PC-9 (cell line): ENCODE measurements at regions not wholly inside any gene's neighbourhood (a gene's known extent, or its start where the extent isn't known, plus 50 kb on each side); places are given as distances from the start of the nearest gene placed in this dataset.

ENCODE experiments used
- BruUV-seq: library from RNA; stranded (reverse); fragments of 400-500 nt; replicated peaks from 2 replicates; lab custom pipeline; 2021; lab: Mats Ljungman, UMichigan
- CTCF ChIA-PET: fragments of 300-600 bp; sonication (Branson Sonifier 250); formaldehyde crosslinking; loops from one replicate; lab custom pipeline; 2022; ENCODE audit warnings: antibody characterized with exemption; lab: Charles Lee
- POLR2A ChIA-PET: fragments of 300-600 bp; sonication (Branson Sonifier 250); formaldehyde crosslinking; loops from one replicate; lab custom pipeline; 2022; ENCODE audit warnings: antibody characterized with exemption; ENCODE audit not compliant: unreplicated experiment; lab: Charles Lee
- DNase-seq, 2 experiments: peaks; one replicate each; pipeline versions ENCODE4 v3.0.0 to v3.0.0-alpha.2; 2015 to 2022; ENCODE audit warnings: mixed read lengths in 1 of 2
- H2AFZ ChIP-seq: fragments of 200-600 bp; sonication (generic); 2 replicates; pipeline ENCODE4 v1.8.1; 2017; ENCODE audit warnings: antibody characterized with exemption
- H3F3A ChIP-seq: fragments of 200-600 bp; sonication (generic); 2 replicates; pipeline ENCODE4 v1.8.1; 2017; ENCODE audit warnings: antibody characterized with exemption, mild to moderate bottlenecking, low read depth; ENCODE audit not compliant: insufficient read depth
- H3K27ac ChIP-seq: fragments of 200-600 bp; sonication (generic); 2 replicates; pipeline ENCODE4 v1.6.1; 2016; ENCODE audit warnings: mixed run types
- H3K27me3 ChIP-seq: fragments of 200-600 bp; sonication (generic); 2 replicates; pipeline ENCODE4 v1.6.1; 2016; ENCODE audit warnings: low read depth, mixed run types; ENCODE audit not compliant: insufficient read depth
- H3K36me3 ChIP-seq: fragments of 200-600 bp; sonication (generic); 2 replicates; pipeline ENCODE4 v1.6.1; 2016; ENCODE audit warnings: low read depth, mixed run types
- H3K4me1 ChIP-seq: fragments of 200-600 bp; sonication (generic); replicated peaks from 2 replicates; pipeline ENCODE4 v1.6.1; 2016; ENCODE audit warnings: mixed run types; ENCODE audit not compliant: insufficient read depth
- H3K4me2 ChIP-seq: fragments of 200-600 bp; sonication (generic); 2 replicates; pipeline ENCODE4 v1.6.1; 2017; ENCODE audit warnings: mixed run types
- H3K4me3 ChIP-seq: fragments of 200-600 bp; sonication (generic); 2 replicates; pipeline ENCODE4 v1.6.1; 2016; ENCODE audit warnings: mixed run types
- H3K79me2 ChIP-seq: fragments of 200-600 bp; sonication (generic); 2 replicates; pipeline ENCODE4 v1.6.1; 2017; ENCODE audit warnings: low read depth, mixed run types
- H3K9me2 ChIP-seq: fragments of 200-600 bp; sonication (generic); 2 replicates; pipeline ENCODE4 v1.8.1; 2017; ENCODE audit warnings: mild to moderate bottlenecking; ENCODE audit not compliant: insufficient read depth
- H3K9me3 ChIP-seq: fragments of 200-600 bp; sonication (generic); 2 replicates; pipeline ENCODE4 v1.8.1; 2016; ENCODE audit warnings: low read depth; ENCODE audit not compliant: insufficient read depth
- H4K20me1 ChIP-seq: fragments of 200-600 bp; sonication (generic); 2 replicates; pipeline ENCODE4 v1.8.1; 2017; ENCODE audit not compliant: insufficient read depth
- EZH2 ChIP-seq: fragments of 200-600 bp; sonication (generic); IDR thresholded peaks from 2 replicates; pipeline ENCODE4 v1.8.0; 2017; ENCODE audit warnings: antibody characterized with exemption, low read depth
- intact Hi-C: fragments of 100-400 bp; cut with micrococcal nuclease; formaldehyde crosslinking; loops from one replicate; pipeline ENCODE4 v1.10.0; 2022; ENCODE audit not compliant: unreplicated experiment
- TF ChIP-seq, protein P1 (sequence below): fragments of 200-600 bp; sonication (generic); conservative IDR thresholded peaks from 2 replicates; pipeline ENCODE4 v1.6.1; 2017; ENCODE audit warnings: mixed run types, antibody characterized with exemption, mild to moderate bottlenecking, moderate library complexity

GRCh38 chr5:119954106-119954505 lies 324.7 kb downstream of the FAM170A start:
- intact Hi-C loops: no loop called here
- ChIA-PET POLR2A (no interaction called here), CTCF (no interaction called here)
- H4K20me1 ChIP-seq: no peaks in the 10 kb centered on the region
- no peaks in the 10 kb centered on the region for H3K9me2 ChIP-seq
- DNase-seq: no peak
- no peak overlapping the region for H2AFZ ChIP-seq
- H3K4me3 ChIP-seq: no peak overlapping the region
- no peak for TF ChIP-seq EZH2
- TF ChIP-seq, protein P1, sequence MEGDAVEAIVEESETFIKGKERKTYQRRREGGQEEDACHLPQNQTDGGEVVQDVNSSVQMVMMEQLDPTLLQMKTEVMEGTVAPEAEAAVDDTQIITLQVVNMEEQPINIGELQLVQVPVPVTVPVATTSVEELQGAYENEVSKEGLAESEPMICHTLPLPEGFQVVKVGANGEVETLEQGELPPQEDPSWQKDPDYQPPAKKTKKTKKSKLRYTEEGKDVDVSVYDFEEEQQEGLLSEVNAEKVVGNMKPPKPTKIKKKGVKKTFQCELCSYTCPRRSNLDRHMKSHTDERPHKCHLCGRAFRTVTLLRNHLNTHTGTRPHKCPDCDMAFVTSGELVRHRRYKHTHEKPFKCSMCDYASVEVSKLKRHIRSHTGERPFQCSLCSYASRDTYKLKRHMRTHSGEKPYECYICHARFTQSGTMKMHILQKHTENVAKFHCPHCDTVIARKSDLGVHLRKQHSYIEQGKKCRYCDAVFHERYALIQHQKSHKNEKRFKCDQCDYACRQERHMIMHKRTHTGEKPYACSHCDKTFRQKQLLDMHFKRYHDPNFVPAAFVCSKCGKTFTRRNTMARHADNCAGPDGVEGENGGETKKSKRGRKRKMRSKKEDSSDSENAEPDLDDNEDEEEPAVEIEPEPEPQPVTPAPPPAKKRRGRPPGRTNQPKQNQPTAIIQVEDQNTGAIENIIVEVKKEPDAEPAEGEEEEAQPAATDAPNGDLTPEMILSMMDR: no peak
- no TSS peak for BruUV-seq
- no peak overlapping the region for H3K27ac ChIP-seq
- no peaks in the 10 kb centered on the region for H3K4me1 ChIP-seq
- H3F3A ChIP-seq: no peaks in the 10 kb centered on the region
- no peaks in the 10 kb centered on the region for H3K27me3 ChIP-seq
- no peaks in the 10 kb centered on the region for H3K79me2 ChIP-seq
- no peak overlapping the region for H3K4me2 ChIP-seq
- no peaks in the 10 kb centered on the region for H3K36me3 ChIP-seq
- H3K9me3 ChIP-seq: no peaks in the 10 kb centered on the region; the same call in 1 of the 2 replicates

DNA sequence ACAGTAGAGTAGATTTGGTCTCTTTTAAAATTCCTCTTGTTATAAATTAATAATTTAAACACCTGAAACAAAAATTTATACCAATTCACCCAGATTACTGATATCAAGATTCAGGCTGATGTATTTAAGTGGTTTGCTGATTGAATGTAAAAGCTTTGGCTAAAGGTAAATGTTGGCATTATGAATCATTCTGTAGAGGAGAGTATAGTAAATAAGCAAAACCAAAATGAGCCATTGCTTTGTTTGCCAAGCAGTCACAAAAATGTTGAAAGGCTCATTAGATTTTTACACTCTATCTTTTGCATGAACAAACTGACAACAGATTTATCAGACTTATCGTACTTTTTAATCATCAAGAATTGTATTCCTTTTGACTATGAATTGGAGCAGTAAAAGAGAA lies 332.6 kb downstream of the FAM170A start:
- no peaks in the 10 kb centered on the region for H3K36me3 ChIP-seq
- CTCF ChIA-PET: no interaction called here
- POLR2A ChIA-PET: no interaction called here
- no peaks in the 10 kb centered on the region for H3F3A ChIP-seq
- no peaks in the 10 kb centered on the region; the same call in 1 of the 2 replicates for H3K9me2 ChIP-seq
- no peaks in the 10 kb centered on the region for H3K79me2 ChIP-seq
- H3K27ac ChIP-seq: no peak overlapping the region
- intact Hi-C loops: no loop called here
- no peak overlapping the region for H3K4me2 ChIP-seq
- TF ChIP-seq, protein P1: no peak
- TF ChIP-seq EZH2: no peak
- no peaks in the 10 kb centered on the region for H3K9me3 ChIP-seq
- no peak for DNase-seq
- no peaks in the 10 kb centered on the region for H4K20me1 ChIP-seq
- no peak overlapping the region for H3K4me3 ChIP-seq
- no TSS peak for BruUV-seq
- H3K4me1 ChIP-seq: no peaks in the 10 kb centered on the region
- H2AFZ ChIP-seq: no peak overlapping the region
- H3K27me3 ChIP-seq: no peaks in the 10 kb centered on the region

DNA sequence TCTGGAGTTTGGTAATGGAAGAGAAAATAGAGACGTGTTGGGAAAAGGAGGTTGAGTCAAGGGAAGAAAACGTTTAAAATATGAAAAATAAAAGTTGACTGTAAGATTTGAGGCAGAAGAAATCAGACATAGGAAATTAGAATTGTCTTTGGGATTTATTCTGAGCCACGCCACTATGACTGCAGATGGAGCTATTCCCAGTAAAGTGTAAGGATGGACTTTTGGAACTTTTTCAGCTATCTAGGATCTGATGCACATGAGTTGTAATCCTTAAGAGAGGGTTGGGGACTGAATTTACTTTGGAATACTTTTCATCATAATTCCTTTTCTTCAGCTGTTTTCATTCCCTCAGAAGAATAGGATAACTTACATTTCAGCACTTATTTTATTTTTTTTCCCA lies 336.7 kb downstream of the FAM170A start:
- H3K9me2 ChIP-seq: no peaks in the 10 kb centered on the region
- no peaks in the 10 kb centered on the region for H3K27me3 ChIP-seq
- POLR2A ChIA-PET: no interaction called here
- no peaks in the 10 kb centered on the region for H3F3A ChIP-seq
- H3K4me1 ChIP-seq: no peaks in the 10 kb centered on the region
- H3K36me3 ChIP-seq: no peaks in the 10 kb centered on the region
- H3K27ac ChIP-seq: no peak overlapping the region
- H3K4me2 ChIP-seq: no peak overlapping the region
- H4K20me1 ChIP-seq: no peaks in the 10 kb centered on the region
- no peaks in the 10 kb centered on the region for H3K9me3 ChIP-seq
- no peak for DNase-seq
- no peak overlapping the region for H2AFZ ChIP-seq
- H3K79me2 ChIP-seq: no peaks in the 10 kb centered on the region
- CTCF ChIA-PET: no interaction called here
- intact Hi-C loops: no loop called here
- no peak for TF ChIP-seq EZH2
- TF ChIP-seq, protein P1: no peak
- H3K4me3 ChIP-seq: no peak overlapping the region
- no TSS peak for BruUV-seq
